ENCODE measurements at regions not wholly inside any gene's neighbourhood (a gene's known extent, or its start where the extent isn't known, plus 50 kb on each side); places are given as distances from the start of the nearest gene placed in this dataset.

GRCh38 chr4:180541678-180542077 lies 1701.5 kb upstream of the TENM3 start:
- TF ChIP-seq, protein P1, sequence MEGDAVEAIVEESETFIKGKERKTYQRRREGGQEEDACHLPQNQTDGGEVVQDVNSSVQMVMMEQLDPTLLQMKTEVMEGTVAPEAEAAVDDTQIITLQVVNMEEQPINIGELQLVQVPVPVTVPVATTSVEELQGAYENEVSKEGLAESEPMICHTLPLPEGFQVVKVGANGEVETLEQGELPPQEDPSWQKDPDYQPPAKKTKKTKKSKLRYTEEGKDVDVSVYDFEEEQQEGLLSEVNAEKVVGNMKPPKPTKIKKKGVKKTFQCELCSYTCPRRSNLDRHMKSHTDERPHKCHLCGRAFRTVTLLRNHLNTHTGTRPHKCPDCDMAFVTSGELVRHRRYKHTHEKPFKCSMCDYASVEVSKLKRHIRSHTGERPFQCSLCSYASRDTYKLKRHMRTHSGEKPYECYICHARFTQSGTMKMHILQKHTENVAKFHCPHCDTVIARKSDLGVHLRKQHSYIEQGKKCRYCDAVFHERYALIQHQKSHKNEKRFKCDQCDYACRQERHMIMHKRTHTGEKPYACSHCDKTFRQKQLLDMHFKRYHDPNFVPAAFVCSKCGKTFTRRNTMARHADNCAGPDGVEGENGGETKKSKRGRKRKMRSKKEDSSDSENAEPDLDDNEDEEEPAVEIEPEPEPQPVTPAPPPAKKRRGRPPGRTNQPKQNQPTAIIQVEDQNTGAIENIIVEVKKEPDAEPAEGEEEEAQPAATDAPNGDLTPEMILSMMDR (IDR thresholded peaks at IDR 0.05), result no peak
- TF ChIP-seq POLR2A (IDR thresholded peaks at IDR 0.05), result no peak
